Glutamatergic neuron (in vitro differentiated cells): ENCODE measurements at regions not wholly inside any gene's neighbourhood (a gene's known extent, or its start where the extent isn't known, plus 50 kb on each side); places are given as distances from the start of the nearest gene placed in this dataset.
A peak's percentile ranks its signal among the peaks of the same experiment; 100 is the strongest.
"Not testable (repeated sequence)": the region's sequence is repeated elsewhere in the genome, so short reads cannot be mapped to it uniquely, and the experiment has no call there.

Experiments used
- DNase-seq: peaks from one replicate; pipeline ENCODE4 v3.0.0; 2022
- H3K27ac Mint-ChIP-seq: one replicate; pipeline ENCODE4 v1.8.0; 2020; ENCODE audit warnings: mild to moderate bottlenecking, mixed read lengths, inconsistent platforms; ENCODE audit not compliant: unreplicated experiment
- H3K27me3 Mint-ChIP-seq: one replicate; pipeline ENCODE4 v1.8.0; 2020; ENCODE audit warnings: mild to moderate bottlenecking, moderate library complexity, mixed read lengths, inconsistent platforms; ENCODE audit not compliant: unreplicated experiment
- H3K36me3 Mint-ChIP-seq: one replicate; pipeline ENCODE4 v1.8.0; 2020; ENCODE audit warnings: mild to moderate bottlenecking, mixed read lengths, inconsistent platforms; ENCODE audit not compliant: unreplicated experiment
- H3K4me1 Mint-ChIP-seq: one replicate; pipeline ENCODE4 v1.8.0; 2020; ENCODE audit warnings: mild to moderate bottlenecking, low read depth, mixed read lengths, inconsistent platforms; ENCODE audit not compliant: unreplicated experiment
- H3K4me3 Mint-ChIP-seq: one replicate; pipeline ENCODE4 v1.8.0; 2020; ENCODE audit warnings: mild to moderate bottlenecking, mixed read lengths, inconsistent platforms; ENCODE audit not compliant: unreplicated experiment
- H3K9me3 Mint-ChIP-seq: one replicate; pipeline ENCODE4 v1.8.0; 2020; ENCODE audit warnings: mild to moderate bottlenecking, moderate library complexity, mixed read lengths, inconsistent platforms; ENCODE audit not compliant: unreplicated experiment
- CTCF ChIP-seq: fragments of 200-600 bp; sonication (generic); IDR thresholded peaks from one replicate; pipeline ENCODE4 v1.5.0; 2021; ENCODE audit not compliant: partially characterized antibody, unreplicated experiment

DNA sequence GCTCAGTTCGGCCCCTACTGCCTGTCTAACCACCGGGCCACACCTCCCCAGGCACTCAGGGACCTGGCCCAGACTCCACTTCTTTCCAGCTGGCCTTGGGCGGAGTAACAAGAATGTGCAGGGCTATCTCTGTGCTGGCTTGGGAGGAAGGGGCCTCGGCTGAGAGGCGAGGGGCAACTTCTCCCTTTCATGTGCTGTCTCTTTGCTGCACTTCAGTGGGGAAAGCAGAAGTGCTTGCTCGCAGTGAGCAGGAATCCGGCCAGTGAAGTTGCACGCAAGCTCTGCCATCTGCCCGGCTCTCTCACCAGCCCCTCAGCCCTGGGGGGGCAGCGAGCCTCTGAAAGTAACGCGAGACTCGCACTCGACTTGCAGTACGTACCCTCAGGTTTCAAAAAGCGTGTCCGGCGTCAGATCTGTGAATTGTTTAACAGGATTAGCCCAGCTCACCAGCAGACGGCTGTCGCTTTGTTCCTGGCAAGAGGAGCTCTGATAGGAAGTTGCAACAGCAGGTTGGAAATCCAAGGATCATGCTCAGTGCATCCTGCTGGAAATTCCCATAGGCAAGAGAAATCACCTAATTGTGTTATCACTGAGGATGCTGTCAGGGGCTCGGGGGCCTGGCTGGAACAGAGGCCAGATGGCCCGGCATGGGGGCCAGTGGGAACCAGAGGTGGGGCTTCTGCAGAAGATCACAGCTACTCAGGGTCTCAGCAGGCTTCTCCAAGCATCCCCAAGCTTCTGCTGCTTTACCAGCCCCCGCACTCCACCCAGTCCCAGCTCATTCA, 221.1 kb downstream of the NPHP4 start:
- Mint-ChIP-seq H3K27me3 (peaks cover 5% of the 10 kb centered on the region), H3K36me3 (no peaks in the 10 kb centered on the region), H3K4me3 (peak overlapping the region; percentile 39), H3K4me1 (peaks cover 15% of the 10 kb centered on the region), H3K27ac (peak overlapping the region; percentile 57), H3K9me3 (peaks cover 6% of the 10 kb centered on the region)
- no peak for TF ChIP-seq CTCF
- DNase-seq = peak; percentile 47

DNA sequence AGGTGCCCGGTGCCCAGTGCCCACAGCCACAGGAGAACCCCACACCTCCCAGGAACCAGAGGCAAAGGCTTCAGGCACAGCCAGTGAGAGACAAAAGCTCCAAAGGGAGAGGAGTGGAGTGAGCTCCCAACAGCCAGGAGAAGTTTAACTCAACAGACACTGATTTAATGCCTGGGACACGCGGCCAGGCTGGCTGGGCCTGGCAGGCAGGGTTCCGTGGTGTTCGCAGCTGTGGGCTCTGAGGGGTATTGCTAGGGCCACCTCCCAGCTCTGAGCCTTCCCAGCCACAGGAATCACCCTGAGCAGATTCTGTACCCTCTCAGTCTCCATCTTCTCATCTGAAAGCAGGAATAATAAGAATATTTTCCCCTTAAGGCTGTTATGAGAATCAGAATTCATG, 222.5 kb downstream of the NPHP4 start:
- Mint-ChIP-seq H3K36me3 (no peaks in the 10 kb centered on the region), H3K9me3 (peaks cover 11% of the 10 kb centered on the region), H3K4me1 (peaks cover 23% of the 10 kb centered on the region), H3K4me3 (no peak overlapping the region), H3K27me3 (peaks cover 6% of the 10 kb centered on the region), H3K27ac (no peak overlapping the region)
- DNase-seq = no peak
- no peak for TF ChIP-seq CTCF

DNA sequence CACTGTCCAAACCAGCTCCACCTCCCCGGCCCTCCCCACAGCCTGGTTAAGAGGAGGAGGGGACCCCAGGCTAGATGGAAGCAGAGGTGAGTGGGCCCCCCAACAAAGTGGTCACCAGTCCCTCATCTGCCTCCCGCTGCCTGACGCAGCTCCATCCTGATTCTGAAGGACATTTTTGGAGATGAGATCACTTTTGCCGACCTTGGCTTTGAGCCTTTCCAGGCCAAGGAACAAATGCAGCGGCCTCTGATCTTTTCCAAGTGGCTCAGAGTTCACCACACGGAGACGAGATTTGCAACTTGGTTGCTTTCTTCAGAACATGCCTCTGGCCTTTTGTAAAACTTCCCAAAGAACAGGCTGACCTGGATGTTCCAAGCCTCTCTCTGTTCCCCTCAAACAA, 223.1 kb downstream of the NPHP4 start:
- no peak overlapping the region for H3K27ac Mint-ChIP-seq
- no peak overlapping the region for H3K4me3 Mint-ChIP-seq

DNA sequence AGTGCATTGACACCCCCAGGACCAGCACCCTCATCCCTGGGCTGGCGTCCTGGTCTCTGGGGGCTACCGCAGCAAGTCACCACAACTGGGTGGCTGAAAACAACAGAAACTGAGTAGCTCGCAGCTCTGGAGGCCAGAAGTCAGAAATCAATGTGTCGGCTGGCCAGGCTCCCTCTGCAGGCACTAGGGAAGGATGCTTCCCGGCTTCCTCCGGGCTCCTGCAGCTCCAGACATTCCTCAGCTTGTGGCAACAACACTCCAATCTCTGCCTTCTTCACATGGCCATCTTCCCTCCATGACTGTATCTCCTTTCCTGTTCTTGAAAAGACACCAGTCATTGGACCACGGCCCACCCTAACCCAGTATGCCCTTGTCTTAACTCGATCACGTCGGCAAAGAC, 224.2 kb downstream of the NPHP4 start:
- Mint-ChIP-seq H3K27ac (no peak overlapping the region), H3K27me3 (peaks cover 8% of the 10 kb centered on the region)
- peak; percentile 36 for DNase-seq

More for the DNA sequence above, 223.1 kb downstream of the NPHP4 start:
- H3K9me3 Mint-ChIP-seq = peaks cover 12% of the 10 kb centered on the region
- no peaks in the 10 kb centered on the region for H3K36me3 Mint-ChIP-seq
- H3K27me3 Mint-ChIP-seq = peaks cover 8% of the 10 kb centered on the region
- no peak for TF ChIP-seq CTCF
- no peak for DNase-seq
- peaks cover 23% of the 10 kb centered on the region for H3K4me1 Mint-ChIP-seq

GRCh38 chr1:5766996-5767395, 225.2 kb downstream of the NPHP4 start:
- not testable (repeated sequence) for DNase-seq, H3K36me3 Mint-ChIP-seq, H3K27ac Mint-ChIP-seq, H3K4me3 Mint-ChIP-seq, H3K27me3 Mint-ChIP-seq
- Mint-ChIP-seq H3K9me3 (peaks cover 12% of the 10 kb centered on the region), H3K4me1 (peaks cover 23% of the 10 kb centered on the region)

More for the DNA sequence above, 224.2 kb downstream of the NPHP4 start:
- H3K36me3 Mint-ChIP-seq = no peaks in the 10 kb centered on the region
- no peak overlapping the region for H3K4me3 Mint-ChIP-seq
- H3K4me1 Mint-ChIP-seq = peaks cover 23% of the 10 kb centered on the region
- H3K9me3 Mint-ChIP-seq = peaks cover 12% of the 10 kb centered on the region
- TF ChIP-seq CTCF = no peak
